GM20431 (cell line): ENCODE measurements at regions not wholly inside any gene's neighbourhood (a gene's known extent, or its start where the extent isn't known, plus 50 kb on each side); places are given as distances from the start of the nearest gene placed in this dataset.

Experiments used
- in situ Hi-C: fragments of 300-500 bp; cut with MseI, MboI; formaldehyde crosslinking; loops from one replicate; pipeline ENCODE4 v1.15.0; 2020; ENCODE audit warnings: low sequenced_read_pairs; ENCODE audit not compliant: unreplicated experiment

- in situ Hi-C loops, result no loop called here
These were observed 132.5 kb downstream of the LSM5 start for GRCh38 chr7:32357535-32358277.

GRCh38 chr7:32347244-32347828 is 142.8 kb downstream of the LSM5 start:
- in situ Hi-C loops, result loop anchor here (10.0 kb wide), 1 partner anchor 603 kb away; no protein-coding TSS in a partner anchor

- in situ Hi-C loops, result loop anchor here (10.0 kb wide), 1 partner anchor 601 kb away; no protein-coding TSS in a partner anchor
These were observed 143.9 kb downstream of the LSM5 start for GRCh38 chr7:32346253-32346652.

- in situ Hi-C loops, result no loop called here
These were observed 153.5 kb downstream of the LSM5 start for GRCh38 chr7:32336726-32337125.

DNA sequence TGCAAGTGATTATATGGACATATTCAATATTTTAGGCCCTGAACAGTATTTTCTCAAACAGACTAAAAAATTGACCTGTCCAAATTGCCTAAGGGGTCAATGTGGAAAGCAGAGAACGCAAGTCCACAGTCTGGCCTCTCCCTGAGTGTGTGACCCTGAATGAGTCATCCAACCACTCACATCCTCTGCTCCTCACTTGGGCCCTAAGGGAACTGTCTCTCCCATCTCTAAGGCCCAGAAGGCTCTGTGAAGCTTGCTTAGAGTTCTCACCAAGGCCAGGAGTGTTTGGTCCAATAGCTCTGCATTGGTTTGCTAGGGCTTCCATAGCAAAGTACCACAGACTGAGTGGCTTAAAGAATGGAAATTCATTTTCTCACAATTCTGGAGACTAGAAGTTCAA is 155.1 kb downstream of the LSM5 start:
- in situ Hi-C loops, result no loop called here

DNA sequence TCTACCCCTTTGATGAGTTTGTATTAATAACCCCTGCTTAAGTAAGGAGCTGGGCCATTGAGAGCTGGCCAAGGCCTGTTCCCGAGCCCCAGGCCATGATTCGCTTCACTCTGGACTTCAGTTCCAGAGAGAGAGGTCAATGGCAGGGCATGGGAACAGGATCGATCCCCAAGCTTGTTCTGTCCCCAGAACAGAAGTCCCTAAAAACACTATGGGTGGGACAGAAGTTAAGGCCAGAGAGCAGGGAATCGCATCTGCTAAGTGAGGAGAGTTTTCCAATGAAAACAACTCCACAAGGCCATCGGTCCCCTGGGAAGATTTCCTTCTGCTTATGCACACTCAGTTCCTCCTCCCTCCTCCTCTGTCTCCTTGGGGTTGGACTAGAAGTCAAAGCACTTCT is 159.6 kb downstream of the LSM5 start:
- in situ Hi-C loops, result no loop called here

DNA sequence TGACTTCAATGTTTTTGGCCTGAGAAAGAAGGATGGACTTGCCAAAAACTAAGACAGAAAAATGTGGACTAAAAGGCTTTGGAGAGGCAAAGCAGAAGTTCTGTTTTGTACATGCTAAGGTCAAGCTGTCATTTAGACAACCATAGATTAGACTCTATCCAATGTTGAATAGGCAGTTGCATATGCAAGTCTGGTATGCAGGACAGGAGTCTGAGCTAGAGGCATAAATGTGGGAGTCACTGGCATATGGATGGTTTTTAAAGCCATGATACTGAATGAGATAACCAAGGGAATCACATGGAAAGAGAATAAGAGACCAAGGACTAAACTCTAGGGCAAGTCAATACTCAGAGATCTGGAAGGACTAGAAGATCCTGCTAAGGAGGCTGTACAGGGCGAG is 164.1 kb downstream of the LSM5 start:
- in situ Hi-C loops, result no loop called here

- in situ Hi-C loops, result no loop called here
These were observed 166.5 kb downstream of the LSM5 start for GRCh38 chr7:32323712-32324111.

DNA sequence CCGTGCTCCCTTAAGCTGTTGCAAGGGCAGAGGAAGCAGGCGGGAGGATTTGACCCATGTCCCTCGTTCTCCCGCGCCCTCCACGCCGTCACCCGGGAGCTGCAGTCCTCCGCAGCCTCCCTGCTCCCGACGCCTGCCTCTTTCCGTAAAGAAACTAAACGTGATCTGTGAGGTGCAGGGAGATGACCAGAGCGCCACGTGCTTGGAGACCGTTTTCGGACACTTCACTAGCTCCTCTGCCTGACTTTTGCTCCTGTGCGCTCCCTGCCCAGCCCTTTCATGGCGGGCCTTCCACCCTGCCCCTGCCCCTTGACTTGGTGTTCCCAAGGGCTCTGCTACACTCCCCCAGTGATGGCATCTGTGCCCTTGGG is 171.2 kb downstream of the LSM5 start:
- in situ Hi-C loops, result no loop called here

DNA sequence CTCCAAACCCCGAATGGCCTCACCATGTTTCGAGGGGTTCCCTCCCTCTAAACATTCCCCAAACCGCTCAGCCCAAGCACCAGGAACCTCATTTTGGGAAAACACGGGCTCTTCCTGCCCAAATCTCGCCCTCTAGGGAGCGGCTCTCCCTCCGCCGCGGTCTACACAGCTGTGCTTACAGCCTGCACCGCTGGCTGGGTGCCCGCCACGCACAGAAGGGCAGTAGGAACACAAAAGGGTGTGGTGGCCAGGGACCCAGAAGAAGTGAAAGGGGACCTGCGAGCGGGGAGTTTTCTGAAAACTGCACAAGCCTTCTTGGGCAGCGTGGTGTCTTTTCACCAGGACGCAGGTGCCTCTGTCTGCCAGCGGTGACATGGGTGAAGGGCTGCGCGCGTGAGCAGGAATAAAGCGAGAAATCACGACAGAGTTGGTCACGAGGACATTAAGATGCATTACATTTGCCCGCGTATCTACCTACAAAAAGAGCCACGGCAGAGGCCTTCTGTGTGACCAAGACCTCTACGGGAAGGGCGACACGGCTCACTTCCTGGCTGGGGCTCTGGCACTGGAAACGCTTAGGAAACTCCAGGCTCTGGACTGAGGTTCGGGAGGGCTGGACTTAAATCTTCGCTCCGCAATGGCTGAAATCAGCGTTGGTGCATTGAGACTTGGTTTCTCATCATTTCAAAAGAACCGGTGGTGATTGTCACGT is 171.7 kb downstream of the LSM5 start:
- in situ Hi-C loops, result no loop called here

DNA sequence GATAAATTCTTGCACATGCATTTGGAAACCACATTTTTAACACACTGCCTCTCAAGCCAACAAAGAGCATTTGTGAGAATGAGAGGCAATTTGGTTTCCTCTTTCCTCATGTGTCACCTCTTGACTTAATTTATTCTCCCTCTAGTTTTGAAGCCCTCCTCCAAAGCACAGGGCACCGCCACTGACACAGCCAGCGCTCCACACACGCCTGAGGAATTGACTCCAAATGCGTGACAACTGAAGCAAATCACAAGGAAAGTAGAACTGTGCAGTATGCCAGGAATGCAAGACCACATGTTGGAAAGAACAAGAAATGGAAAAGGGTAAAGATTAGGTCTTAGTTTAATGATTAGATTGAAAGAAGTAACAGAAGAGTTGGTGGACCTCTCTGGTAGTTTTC is 173.3 kb downstream of the LSM5 start:
- in situ Hi-C loops, result no loop called here

- in situ Hi-C loops, result no loop called here
These were observed 175.4 kb downstream of the LSM5 start for GRCh38 chr7:32314761-32315160.

GRCh38 chr7:32301427-32301826 is 188.8 kb downstream of the LSM5 start:
- in situ Hi-C loops, result no loop called here

- in situ Hi-C loops, result no loop called here
These were observed 191.0 kb downstream of the LSM5 start for GRCh38 chr7:32299133-32299702.

- in situ Hi-C loops, result no loop called here
These were observed 191.6 kb downstream of the LSM5 start for GRCh38 chr7:32298408-32299132.

DNA sequence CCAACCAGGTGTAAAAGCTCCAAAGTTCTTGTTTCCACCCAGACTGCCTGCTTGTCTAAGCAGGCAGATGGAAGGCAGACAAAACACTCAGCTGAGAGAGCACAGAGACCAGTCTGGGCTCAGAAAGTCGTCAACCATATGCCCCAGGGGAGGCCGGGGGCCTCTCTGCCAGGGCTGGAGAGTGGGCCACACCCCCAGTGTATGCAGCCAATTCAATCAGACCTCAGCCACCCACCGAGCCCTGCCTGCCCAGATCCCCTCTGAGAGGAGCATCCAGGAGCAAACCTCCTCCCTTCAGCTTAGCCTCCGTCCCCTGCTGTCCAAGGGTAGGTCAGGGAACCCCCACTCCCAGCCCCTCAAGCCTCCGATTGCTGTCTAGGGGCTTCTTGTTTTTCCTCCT is 196.3 kb downstream of the LSM5 start:
- in situ Hi-C loops, result no loop called here

DNA sequence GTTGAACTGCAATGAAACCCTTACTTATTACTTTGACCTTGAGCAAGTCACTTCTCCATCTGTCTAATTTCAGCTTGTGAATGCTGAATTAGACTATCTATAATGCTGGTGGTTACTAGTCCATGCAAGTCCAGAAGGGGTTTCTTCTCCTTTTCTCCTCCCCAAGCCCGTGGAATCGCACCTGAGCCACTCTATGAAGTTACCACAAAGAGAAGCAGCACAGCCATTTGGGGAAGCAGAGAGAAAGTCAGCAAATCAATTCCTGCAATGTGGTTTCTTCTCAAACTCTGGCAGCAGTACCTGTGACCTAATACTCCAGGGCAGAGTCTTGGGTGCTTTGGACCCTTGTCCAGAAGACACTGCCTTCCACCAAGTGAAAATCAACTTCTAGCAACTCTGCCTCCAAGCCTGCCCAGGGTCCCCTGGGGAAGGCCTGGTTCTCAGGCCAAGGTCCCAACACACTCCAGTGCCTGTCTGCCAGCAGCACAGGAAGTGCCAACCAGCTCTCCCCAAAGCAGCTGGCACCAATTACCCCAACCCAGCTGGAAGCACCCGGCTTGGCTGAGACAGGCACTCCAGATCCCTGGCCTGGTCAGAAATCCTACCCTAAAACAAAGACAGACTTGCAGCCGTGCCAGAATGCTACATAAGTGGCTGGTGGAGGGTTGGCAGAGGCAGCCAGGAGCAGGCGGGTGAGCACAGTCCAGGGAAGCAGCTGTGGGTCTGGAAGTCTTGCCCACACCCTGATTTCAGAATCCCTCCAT is 200.3 kb downstream of the LSM5 start:
- in situ Hi-C loops, result no loop called here

- in situ Hi-C loops, result no loop called here
These were observed 204.5 kb downstream of the LSM5 start for GRCh38 chr7:32285698-32286097.

- in situ Hi-C loops, result no loop called here
These were observed 206.6 kb downstream of the LSM5 start for GRCh38 chr7:32283546-32283945.

DNA sequence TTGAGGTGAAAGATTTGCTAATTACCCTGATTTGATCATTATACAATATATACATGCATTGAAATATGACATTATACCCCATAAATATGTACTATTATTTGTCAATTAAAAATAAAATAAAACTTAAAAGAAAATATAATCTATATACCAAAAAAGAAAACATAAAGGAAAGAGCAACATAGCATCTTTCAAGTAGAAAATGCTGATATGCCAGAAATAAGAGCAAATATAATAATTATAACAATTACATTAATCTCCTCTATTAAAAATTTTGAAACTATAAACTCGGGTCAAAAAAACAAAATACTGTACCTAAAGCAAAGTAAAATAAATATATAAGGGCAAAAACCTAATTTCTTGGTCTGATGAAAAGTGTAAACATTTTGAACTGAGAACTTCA is 209.3 kb upstream of the PDE1C start:
- in situ Hi-C loops, result no loop called here
